Activated T-helper 17 cell treated with anti-CD3 and anti-CD28 coated beads, Interleukin-2, amount 50 U/mL, for 72 hours (primary cell): ENCODE measurements at regions not wholly inside any gene's neighbourhood (a gene's known extent, or its start where the extent isn't known, plus 50 kb on each side); places are given as distances from the start of the nearest gene placed in this dataset.

Source experiments
- ATAC-seq: fragments of 150-1000 bp; cut with Tn5 transposase; replicated peaks from 2 replicates; pipeline ENCODE4 v1.10.0; 2021; ENCODE audit warnings: mild to moderate bottlenecking, moderate library complexity
- H3K27ac Mint-ChIP-seq: one replicate; pipeline ENCODE4 v1.8.0; 2022; ENCODE audit warnings: mixed read lengths
- H3K27me3 Mint-ChIP-seq: one replicate; pipeline ENCODE4 v1.8.0; 2022; ENCODE audit warnings: mixed read lengths
- H3K36me3 Mint-ChIP-seq: one replicate; pipeline ENCODE4 v1.8.0; 2022; ENCODE audit warnings: low read depth, mild to moderate bottlenecking, mixed read lengths
- H3K4me1 Mint-ChIP-seq: one replicate; pipeline ENCODE4 v1.8.0; 2022; ENCODE audit warnings: mixed read lengths
- H3K4me3 Mint-ChIP-seq: one replicate; pipeline ENCODE4 v1.8.0; 2022; ENCODE audit warnings: mild to moderate bottlenecking, mixed read lengths
- H3K9me3 Mint-ChIP-seq: one replicate; pipeline ENCODE4 v1.8.0; 2022; ENCODE audit warnings: mixed read lengths

DNA sequence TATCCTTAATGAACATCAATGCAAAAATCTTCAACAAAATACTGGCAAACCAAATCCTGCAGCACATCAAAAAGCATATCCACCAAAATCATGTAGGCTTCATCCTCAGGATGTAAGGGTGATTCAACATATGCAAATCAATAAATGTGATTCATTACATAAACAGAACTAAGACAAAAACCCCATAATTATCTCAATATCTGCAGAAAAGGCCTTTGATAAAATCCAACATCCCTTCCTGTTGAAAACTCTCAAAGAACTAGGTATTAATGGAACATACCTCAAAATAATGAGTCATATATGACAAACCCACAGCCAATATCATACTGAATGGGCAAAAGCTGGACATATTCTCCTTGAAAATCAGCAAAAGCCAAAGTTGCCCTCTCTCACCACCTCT lies 54.6 kb upstream of the DEPDC1 start:
- no peak for ATAC-seq
- Mint-ChIP-seq H3K4me1 (no peaks in the 10 kb centered on the region), H3K9me3 (peaks cover 7% of the 10 kb centered on the region), H3K4me3 (no peak overlapping the region), H3K27me3 (no peaks in the 10 kb centered on the region), H3K27ac (no peak overlapping the region), H3K36me3 (no peaks in the 10 kb centered on the region)

GRCh38 chr1:68558321-68559026 lies 61.6 kb upstream of the DEPDC1 start:
- Mint-ChIP-seq H3K27me3 (peaks cover 12% of the 10 kb centered on the region), H3K9me3 (peaks cover 3% of the 10 kb centered on the region), H3K27ac (no peak overlapping the region), H3K36me3 (no peaks in the 10 kb centered on the region), H3K4me3 (no peak overlapping the region), H3K4me1 (no peaks in the 10 kb centered on the region)
- no peak for ATAC-seq

DNA sequence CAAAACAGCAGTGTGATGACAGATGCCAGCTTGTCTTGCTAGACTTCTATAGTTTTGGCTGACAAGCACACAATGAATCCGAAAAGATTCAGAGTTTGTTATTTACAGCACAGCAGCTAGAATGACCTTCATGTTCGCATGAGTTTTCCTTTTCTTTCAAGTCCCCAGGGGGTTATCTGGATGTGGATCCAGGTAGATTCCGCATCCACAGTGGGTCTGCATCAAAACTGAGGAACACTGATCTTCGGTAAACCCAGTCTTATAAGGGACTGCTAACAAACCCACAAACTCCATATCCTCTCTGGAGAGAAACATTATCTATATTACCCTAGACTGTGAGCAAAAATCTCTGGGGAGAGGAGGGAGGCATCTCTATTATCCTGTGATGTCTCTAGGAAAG lies 69.0 kb upstream of the DEPDC1 start:
- Mint-ChIP-seq H3K36me3 (no peaks in the 10 kb centered on the region), H3K4me3 (no peak overlapping the region), H3K27ac (no peak overlapping the region), H3K9me3 (peaks cover 7% of the 10 kb centered on the region), H3K27me3 (peaks cover 13% of the 10 kb centered on the region), H3K4me1 (no peaks in the 10 kb centered on the region)
- ATAC-seq = no peak

- no peaks in the 10 kb centered on the region for H3K36me3 Mint-ChIP-seq
These were observed 74.0 kb upstream of the DEPDC1 start for GRCh38 chr1:68570871-68571270.

GRCh38 chr1:68571454-68572235 lies 74.8 kb upstream of the DEPDC1 start:
- Mint-ChIP-seq H3K27me3 (peaks cover 6% of the 10 kb centered on the region), H3K4me1 (no peaks in the 10 kb centered on the region)

More at GRCh38 chr1:68570871-68571270, 74.0 kb upstream of the DEPDC1 start:
- Mint-ChIP-seq H3K27ac (no peak overlapping the region), H3K4me1 (no peaks in the 10 kb centered on the region), H3K9me3 (peaks cover 4% of the 10 kb centered on the region), H3K27me3 (peaks cover 6% of the 10 kb centered on the region), H3K4me3 (no peak overlapping the region)
- ATAC-seq = no peak

DNA sequence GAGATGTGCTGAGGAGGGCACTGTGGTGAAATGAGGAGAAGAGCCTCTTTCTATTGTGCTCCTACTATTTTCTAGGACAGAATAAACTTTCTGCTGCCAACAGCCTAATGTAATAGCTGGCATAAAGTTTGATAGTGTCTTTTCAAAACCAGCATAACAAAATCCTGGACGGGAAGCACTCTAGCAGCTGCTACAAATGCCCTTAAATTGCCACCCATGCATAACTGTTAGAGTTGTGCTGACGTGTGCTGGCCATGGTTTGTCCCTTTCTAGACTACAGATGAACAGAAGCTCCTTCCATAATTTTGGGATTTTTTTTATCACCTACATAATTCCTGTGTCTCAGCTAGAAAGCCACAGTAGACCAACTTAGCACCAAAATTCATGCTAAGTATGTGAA lies 88.5 kb upstream of the DEPDC1 start:
- H3K27me3 Mint-ChIP-seq = no peaks in the 10 kb centered on the region
- no peak for ATAC-seq
- H3K27ac Mint-ChIP-seq = no peak overlapping the region
- H3K4me3 Mint-ChIP-seq = no peak overlapping the region
- H3K36me3 Mint-ChIP-seq = no peaks in the 10 kb centered on the region
- H3K9me3 Mint-ChIP-seq = peaks cover 7% of the 10 kb centered on the region
- H3K4me1 Mint-ChIP-seq = no peaks in the 10 kb centered on the region

More at GRCh38 chr1:68571454-68572235, 74.8 kb upstream of the DEPDC1 start:
- H3K27ac Mint-ChIP-seq = no peak overlapping the region
- no peaks in the 10 kb centered on the region for H3K36me3 Mint-ChIP-seq
- no peak overlapping the region for H3K4me3 Mint-ChIP-seq
- ATAC-seq = no peak
- peaks cover 6% of the 10 kb centered on the region for H3K9me3 Mint-ChIP-seq

DNA sequence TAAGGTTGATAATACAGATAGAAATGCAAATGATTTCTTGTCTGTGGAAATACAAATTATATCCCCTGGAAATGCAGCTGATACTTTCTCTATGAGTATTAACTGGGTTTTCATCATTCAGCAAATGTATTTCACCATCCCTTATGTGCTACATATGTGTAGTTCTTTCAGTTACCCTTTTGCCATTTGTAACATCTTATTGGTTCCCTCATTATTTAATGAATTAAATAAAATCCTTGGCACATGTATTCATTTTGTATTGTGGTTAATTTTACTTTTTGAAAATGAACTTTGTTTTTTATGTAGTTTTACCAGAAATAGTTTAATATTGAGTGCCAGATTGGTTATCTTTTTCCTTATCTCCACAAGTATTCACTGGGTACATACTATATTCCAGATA lies 89.9 kb upstream of the DEPDC1 start:
- no peak overlapping the region for H3K4me3 Mint-ChIP-seq
- no peaks in the 10 kb centered on the region for H3K36me3 Mint-ChIP-seq
- H3K27ac Mint-ChIP-seq = no peak overlapping the region
- peaks cover 7% of the 10 kb centered on the region for H3K9me3 Mint-ChIP-seq
- H3K4me1 Mint-ChIP-seq = no peaks in the 10 kb centered on the region
- no peaks in the 10 kb centered on the region for H3K27me3 Mint-ChIP-seq
- ATAC-seq = no peak

GRCh38 chr1:68588304-68588703 lies 91.4 kb upstream of the DEPDC1 start:
- ATAC-seq = no peak
- no peaks in the 10 kb centered on the region for H3K4me1 Mint-ChIP-seq
- H3K4me3 Mint-ChIP-seq = no peak overlapping the region

GRCh38 chr1:68590473-68590872 lies 93.6 kb upstream of the DEPDC1 start:
- H3K9me3 Mint-ChIP-seq = peaks cover 7% of the 10 kb centered on the region
- no peaks in the 10 kb centered on the region for H3K27me3 Mint-ChIP-seq
- H3K4me1 Mint-ChIP-seq = no peaks in the 10 kb centered on the region
- no peak overlapping the region for H3K4me3 Mint-ChIP-seq
- ATAC-seq = no peak
- H3K36me3 Mint-ChIP-seq = no peaks in the 10 kb centered on the region
- no peak overlapping the region for H3K27ac Mint-ChIP-seq

More at GRCh38 chr1:68588304-68588703, 91.4 kb upstream of the DEPDC1 start:
- H3K27me3 Mint-ChIP-seq = no peaks in the 10 kb centered on the region
- peaks cover 7% of the 10 kb centered on the region for H3K9me3 Mint-ChIP-seq
- no peaks in the 10 kb centered on the region for H3K36me3 Mint-ChIP-seq
- no peak overlapping the region for H3K27ac Mint-ChIP-seq

DNA sequence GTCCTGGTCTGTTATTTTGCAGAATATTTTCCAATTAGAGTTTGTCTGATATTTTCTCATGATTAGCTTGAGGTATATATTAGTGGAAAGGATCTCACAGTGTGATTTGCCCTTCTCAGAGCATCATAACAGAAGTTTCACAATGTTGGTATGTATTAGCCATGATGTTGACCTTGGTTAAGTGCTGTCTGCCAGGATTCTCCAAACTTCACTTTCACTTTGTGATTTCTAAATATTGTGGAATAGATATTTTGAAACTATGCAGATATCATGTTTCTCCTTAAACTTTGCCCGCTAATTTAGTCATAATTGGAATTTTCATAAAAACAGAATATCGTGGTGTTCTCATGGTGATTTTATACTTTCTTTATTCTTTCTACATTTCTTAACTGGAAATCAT lies 98.0 kb upstream of the DEPDC1 start:
- Mint-ChIP-seq H3K4me1 (no peaks in the 10 kb centered on the region), H3K4me3 (no peak overlapping the region), H3K27ac (no peak overlapping the region), H3K27me3 (no peaks in the 10 kb centered on the region), H3K9me3 (peaks cover 4% of the 10 kb centered on the region), H3K36me3 (no peaks in the 10 kb centered on the region)
- ATAC-seq = no peak

GRCh38 chr1:68600049-68600661 lies 103.3 kb upstream of the DEPDC1 start:
- H3K4me3 Mint-ChIP-seq = no peak overlapping the region
- peaks cover 6% of the 10 kb centered on the region for H3K9me3 Mint-ChIP-seq
- no peaks in the 10 kb centered on the region for H3K4me1 Mint-ChIP-seq
- no peaks in the 10 kb centered on the region for H3K36me3 Mint-ChIP-seq
- no peak for ATAC-seq
- H3K27me3 Mint-ChIP-seq = no peaks in the 10 kb centered on the region
- no peak overlapping the region for H3K27ac Mint-ChIP-seq

DNA sequence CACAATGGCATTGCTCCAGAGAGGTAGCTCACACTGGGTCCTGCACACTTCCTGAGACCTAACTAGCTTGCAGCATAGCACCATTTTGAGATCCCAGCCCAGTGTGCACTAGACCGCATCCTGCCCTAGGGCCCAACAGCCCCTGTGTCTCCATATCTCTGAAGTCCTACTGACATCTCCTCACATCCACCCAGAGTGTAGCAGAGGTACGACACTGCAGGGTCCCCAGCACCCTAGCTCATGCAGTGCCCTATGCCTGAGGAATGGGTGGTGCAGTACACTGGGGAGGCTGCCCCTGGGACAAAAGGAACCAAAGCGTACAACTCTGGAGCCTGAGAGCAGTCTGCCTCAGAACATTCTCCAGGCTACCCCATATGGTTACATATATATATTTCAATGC lies 111.4 kb upstream of the DEPDC1 start:
- Mint-ChIP-seq H3K9me3 (peaks cover 13% of the 10 kb centered on the region), H3K27ac (no peak overlapping the region), H3K27me3 (no peaks in the 10 kb centered on the region), H3K4me3 (no peak overlapping the region), H3K4me1 (no peaks in the 10 kb centered on the region), H3K36me3 (no peaks in the 10 kb centered on the region)
- ATAC-seq = peak; percentile 14

- no peak for ATAC-seq
- no peaks in the 10 kb centered on the region for H3K4me1 Mint-ChIP-seq
- peaks cover 14% of the 10 kb centered on the region for H3K9me3 Mint-ChIP-seq
- H3K36me3 Mint-ChIP-seq = no peaks in the 10 kb centered on the region
- no peaks in the 10 kb centered on the region for H3K27me3 Mint-ChIP-seq
- no peak overlapping the region for H3K27ac Mint-ChIP-seq
- no peak overlapping the region for H3K4me3 Mint-ChIP-seq
These were observed 118.4 kb upstream of the DEPDC1 start for GRCh38 chr1:68615312-68615711.

DNA sequence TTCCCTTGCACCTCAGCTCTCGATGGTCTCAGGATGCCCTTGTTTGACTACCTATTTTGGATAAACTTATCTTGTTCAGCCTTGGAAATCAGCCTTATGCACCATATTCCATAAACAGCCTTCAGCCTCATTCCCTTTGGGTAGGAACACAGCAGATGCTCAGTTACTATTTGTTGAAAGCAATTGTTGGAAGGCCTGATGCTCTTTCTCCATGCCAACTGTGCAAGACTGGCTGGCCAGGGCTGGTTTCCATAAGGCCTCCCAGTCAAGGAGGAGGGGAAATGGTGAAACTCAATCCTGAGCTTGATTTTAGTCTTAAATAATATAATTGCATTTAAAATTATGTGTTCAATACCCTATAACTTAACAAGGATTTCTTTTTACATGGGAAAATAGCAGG lies 121.1 kb upstream of the DEPDC1 start:
- Mint-ChIP-seq H3K36me3 (no peaks in the 10 kb centered on the region), H3K4me3 (no peak overlapping the region), H3K4me1 (no peaks in the 10 kb centered on the region), H3K9me3 (peaks cover 11% of the 10 kb centered on the region), H3K27ac (no peak overlapping the region), H3K27me3 (no peaks in the 10 kb centered on the region)
- no peak for ATAC-seq

GRCh38 chr1:68620571-68620970 lies 123.7 kb upstream of the DEPDC1 start:
- Mint-ChIP-seq H3K4me1 (no peaks in the 10 kb centered on the region), H3K27ac (no peak overlapping the region), H3K27me3 (no peaks in the 10 kb centered on the region), H3K36me3 (no peaks in the 10 kb centered on the region), H3K9me3 (peaks cover 15% of the 10 kb centered on the region), H3K4me3 (no peak overlapping the region)
- no peak for ATAC-seq
